ENCODE measurements at regions not wholly inside any gene's neighbourhood (a gene's known extent, or its start where the extent isn't known, plus 50 kb on each side); places are given as distances from the start of the nearest gene placed in this dataset.

DNA sequence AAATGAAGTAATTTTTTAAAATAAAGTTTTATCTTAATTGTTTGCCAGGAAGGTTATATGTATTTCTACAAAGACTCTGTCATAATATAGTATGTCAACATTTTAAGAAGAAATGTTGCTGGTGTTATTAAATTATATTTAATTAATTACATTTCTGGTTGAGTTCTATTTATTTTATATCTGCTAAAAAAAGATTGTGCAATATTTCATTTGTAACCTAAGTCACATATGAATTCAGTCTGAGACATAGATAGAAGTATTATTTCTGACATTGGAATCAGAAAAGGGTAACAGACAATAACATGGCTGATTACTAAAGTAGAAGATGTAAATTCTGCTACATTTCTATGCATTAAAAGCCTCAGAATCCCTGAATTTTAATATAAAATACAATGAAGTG, 1985.1 kb downstream of the C4orf33 start:
- no peak for DNase-seq

DNA sequence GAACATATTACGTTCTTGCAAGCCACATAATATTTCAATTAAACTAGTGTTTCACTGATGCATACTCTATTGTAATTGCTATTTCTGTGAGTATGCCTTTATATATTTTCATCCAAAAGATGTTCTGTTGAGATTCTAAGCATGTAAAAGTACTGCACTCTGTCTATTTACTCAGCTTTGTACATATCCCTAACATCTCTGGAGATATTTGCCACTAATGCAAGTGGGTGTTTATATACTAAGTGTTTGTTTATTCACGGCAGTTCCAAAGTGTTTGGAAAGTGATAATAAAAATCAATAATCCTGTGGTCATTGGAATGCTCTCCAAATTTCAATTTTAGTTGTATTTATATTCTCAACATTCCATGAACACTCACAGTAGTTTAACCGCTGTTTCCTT, 1989.0 kb downstream of the C4orf33 start:
- no peak for DNase-seq

DNA sequence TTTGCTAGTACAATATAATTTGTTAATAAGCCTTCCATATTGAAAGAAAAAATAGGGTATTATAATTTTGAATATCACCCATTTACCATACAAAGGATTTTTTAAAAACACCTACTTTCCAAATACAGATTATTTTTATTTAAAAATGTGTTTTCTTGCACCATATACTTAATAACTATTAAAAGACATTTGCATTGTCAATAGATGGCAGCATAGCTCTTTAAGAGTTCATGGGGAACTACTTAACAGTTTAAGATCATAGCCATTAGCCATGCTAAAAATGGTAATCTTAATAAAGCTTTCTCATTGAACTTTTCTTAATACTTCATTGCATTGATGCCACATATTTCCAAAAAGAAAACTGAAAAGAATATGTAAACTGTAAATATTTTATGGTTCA, 1995.9 kb downstream of the C4orf33 start:
- peak; percentile 52 for DNase-seq

DNA sequence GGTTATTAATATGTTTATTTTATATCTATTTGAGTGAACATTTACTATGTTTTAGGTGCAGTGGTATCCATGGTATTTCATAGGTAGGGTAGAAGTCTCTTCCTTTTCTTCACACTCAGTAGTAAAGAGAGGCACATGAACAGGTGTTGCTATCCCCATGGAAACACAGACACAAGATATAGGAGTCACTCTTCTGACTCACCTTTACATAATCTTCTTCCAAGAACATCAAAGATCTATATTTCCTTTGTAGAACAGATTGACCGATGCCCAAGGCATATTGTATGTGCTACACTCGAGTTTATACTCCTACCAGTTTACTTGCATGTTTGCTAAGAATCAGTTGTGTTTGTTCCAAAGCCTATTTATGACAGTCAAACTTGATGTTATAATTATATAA, 1997.4 kb downstream of the C4orf33 start:
- no peak for DNase-seq

DNA sequence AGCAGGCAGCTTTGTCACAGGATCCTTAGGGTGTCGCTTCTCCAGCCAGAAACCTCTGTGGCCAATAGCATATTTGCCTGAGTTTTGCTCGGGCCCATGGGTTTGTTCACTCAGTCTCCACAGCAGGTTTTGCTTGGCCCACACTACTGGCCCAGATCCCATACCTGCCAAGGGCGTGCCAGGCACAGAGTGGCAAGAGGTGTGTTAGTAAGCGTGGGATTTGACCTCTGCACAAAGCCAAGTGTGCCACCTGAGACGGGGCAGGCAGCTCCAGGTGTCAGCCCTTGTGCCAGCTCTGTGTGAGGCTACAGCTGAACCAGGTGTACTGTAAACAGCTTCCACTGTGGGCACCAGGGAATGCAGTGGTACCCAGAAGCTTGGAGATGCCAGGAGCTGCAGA, 2003.0 kb downstream of the C4orf33 start:
- DNase-seq = no peak

DNA sequence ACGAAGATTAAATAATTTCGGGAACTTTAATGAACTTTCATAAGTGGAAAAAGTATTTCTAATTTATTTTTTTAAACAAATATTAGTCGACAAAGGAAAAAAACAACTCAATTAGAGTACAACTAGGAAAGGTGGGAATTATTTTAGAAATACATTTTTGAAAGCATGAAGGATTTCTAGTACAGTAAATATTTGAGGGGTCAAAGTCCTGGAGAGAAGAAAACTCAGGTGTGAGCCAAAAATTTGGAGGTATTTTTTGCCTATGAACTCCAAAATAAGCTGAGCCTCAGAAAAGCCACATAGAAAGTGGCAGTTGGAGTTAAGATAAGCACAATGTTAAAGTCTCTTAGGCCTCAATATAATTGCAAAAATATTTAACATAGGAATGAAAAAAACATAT, 2017.3 kb downstream of the C4orf33 start:
- DNase-seq = no peak

DNA sequence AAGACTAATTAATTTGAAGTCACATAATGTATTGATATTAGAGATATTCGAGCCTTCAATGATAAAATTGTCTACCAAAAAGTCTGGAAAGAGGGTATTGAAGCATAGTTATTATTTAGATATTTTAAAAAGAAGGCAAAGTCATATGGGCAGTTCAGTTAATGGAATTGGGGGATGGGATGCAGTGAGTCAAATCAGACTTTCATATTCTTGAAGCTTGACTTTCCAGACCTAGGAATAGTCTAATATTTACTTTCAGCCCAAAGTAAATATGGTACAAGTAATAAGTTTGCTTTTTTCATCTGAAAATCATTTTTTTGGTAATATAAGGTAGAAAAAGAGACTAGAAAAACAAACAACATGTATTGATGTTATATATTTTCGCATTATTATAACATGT, 2017.8 kb downstream of the C4orf33 start:
- no peak for DNase-seq

DNA sequence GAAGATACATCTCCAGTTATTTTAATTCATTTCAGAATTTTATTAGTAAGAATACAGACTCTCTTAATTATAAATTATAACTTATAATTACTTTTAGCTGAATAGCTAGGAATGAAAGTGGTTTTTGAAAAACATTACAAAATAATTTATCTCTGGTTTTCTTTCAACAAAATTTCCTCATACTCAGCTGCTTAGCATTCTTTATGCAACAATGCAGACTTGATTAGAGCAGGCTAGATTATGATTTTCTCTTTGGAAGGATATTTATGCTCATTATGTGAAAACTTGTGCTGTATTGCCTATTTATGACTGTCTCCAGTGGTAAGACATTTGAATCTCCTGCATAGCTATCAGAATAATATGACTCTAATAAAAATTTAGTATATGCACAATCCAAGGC, 2023.7 kb downstream of the C4orf33 start:
- DNase-seq = no peak

DNA sequence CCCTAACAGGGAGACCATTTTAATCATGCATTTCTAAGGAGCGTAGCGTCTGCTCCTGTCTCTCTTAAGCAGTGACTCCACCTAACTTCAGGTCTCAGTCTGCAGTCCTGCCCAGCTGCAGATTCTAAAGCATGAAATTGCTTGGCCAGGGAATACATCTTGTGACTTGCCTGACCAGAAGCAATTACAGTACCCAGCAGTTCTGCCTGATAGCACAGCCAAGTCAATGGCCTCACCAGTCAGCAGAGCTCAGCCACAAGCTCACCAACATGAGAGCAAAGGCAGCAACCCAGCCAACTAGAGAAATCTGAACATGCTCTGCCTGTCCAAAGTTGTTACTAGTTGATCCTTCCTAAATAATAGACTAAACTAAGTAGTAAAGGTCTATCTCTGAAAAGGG, 2011.9 kb upstream of the PCDH10 start:
- DNase-seq = no peak

DNA sequence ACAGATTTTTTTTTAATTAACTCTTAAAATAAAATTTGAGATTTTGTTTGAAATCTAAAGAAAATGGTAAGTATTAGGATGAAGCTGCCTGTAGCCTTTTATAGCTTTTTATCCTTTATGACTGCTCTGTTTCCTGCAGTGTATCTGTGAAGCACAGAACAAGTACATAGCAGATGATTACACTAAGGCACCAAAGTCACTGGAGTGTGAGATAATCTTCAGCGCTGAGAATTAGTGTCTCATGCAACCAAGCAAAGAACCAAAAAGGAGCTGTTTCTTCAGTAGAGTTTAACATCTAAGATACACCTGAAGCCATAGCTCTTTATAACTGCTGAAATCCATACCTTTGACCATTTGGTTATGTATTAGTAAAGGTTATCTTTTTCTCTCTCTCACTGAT, 1989.8 kb upstream of the PCDH10 start:
- no peak for DNase-seq

DNA sequence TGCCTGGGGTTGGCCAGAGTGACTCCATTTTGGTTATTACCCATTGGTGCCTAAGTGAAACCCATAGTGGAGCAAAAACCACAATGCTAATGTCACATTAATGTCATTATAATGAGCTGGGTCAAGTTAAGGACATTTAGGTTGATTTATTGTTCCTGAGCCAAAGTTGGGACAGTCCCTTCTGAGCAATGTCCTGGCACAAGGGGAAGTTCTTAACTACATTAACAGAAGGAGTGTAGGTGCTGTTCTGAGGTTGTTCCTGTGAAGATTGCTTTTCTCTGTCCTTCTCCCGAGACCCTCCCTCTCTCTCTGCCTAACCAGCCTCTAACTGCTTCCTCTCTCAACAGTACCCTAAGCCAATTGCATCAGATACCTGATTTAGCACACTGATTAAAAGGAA, 1956.8 kb upstream of the PCDH10 start:
- DNase-seq = no peak

DNA sequence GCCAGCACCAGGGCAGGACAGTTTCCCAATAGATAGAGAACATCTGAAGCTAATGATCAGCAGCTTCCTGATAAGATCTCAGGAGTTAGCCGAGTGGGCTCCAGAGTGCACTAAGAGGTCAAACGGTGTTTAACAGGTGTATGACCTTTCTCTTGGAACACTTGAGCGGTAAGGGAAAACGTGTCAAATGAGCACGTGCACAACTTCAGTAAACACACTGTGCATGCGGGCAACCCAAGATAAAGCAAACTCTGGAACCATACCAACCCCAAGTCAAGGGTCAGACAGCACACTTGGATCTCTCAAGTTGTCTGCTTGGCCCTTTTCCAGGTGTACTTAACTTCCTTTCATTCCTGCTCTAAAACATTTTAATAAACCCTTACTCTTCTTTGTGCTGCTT, 1941.5 kb upstream of the PCDH10 start:
- DNase-seq = no peak

DNA sequence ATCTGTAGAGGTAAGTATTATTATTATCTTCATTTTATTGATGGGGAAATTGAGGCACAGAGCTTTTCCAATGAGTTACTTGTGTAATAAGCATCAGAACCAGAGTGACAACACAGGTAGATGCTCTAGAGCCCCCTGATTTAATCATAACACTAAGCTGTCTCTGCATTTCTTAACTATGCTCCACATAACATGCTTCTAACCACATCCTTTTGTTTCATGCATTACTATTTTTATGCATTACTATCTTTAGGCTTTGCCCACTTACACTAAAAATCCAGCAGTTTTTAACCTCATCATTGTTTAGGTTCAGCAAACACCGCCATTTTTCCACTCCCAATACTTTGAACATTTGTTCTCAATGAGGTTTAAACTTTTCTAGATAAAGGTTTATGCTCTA, 1900.8 kb upstream of the PCDH10 start:
- DNase-seq = no peak

DNA sequence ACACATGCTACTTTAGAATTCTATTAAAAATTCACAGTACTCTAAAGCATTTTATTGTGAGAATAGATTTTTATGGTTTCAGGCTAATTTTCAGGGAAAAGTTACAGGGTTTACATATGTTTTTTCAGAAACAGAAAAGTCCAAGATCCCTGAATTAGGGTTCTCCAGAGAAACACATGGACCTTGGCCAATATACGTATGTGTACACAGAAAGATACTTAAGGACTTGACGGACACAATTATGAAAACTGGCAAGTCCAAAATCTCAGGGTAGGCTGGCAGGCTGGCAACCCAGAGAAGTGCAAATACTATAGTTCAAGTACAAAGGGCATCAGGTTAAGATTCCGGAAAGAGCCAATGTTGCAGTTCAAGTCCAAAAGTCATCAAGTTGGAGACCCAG, 1897.8 kb upstream of the PCDH10 start:
- no peak for DNase-seq

DNA sequence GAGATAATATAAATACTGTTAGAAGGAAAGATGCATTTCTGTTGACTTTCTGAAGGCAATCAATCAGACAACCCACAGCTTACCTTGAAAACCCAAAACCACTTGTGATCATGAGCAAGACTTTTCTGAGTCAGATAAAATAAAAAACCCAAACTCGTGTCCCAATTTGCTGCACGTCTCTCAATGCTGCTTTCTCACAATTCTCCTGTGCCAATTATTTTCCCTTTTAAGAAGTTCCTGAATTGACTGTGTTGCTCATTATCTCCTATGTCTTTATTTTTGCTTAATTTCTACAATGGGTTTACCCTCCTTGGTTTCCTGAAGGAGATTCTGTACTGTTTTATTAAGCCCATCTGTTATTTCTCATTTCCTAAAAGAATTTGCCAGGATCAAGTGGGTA, 1891.9 kb upstream of the PCDH10 start:
- DNase-seq = no peak

DNA sequence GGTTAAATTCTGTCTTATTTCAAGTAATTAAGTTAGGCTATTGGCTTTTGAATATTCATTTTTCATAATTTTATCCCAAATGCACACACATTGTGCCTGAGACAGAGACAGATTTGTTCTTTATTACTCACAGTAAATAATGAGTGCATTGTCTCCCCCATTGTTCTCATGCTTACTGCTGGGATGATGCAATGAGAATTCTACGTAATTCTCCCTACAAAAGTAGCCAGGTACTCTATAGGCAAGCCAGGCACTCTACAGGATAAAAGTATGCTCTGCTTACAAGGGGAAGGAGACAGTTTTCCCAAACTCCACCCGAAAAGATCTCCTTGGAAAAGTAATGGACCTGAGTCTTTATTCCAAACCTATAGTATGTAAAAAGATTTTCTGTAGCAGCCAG, 1890.7 kb upstream of the PCDH10 start:
- no peak for DNase-seq

DNA sequence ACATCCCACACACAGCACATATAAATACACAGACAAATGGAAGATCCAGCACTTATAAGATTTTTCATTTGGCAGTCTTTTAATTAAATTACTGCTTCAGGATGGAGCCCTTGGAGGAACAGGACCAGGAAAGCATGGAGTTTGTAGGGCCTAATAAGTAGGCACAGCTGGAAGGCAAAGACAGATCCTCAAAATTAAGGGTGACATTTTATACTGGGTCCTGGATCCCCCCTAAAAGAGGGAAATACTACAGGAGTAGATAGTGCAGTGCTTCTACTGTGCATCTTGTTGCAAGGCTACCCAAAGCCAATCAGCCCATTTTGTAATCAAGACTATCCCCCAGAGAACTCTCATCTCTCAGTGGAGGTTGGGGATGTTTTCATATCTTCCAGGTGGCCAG, 1860.7 kb upstream of the PCDH10 start:
- no peak for DNase-seq

DNA sequence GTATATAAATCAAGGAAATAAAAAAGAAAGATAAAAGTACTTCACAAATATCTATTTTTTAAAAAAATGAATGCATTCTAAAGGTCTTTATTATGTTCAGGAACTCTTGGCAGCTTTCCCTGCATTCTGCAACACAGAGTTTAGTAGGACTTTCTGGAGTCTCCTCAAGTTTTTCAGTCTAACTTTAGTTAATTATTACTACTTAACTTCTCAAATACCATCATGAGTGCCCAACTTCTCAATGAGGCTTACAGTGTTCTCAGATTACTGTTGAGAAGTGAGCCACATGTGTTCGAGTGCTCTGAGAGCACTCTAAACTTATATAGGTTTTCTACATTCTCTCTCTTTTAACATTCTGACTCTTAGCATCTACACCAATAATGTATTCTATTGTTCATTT, 1852.9 kb upstream of the PCDH10 start:
- no peak for DNase-seq

DNA sequence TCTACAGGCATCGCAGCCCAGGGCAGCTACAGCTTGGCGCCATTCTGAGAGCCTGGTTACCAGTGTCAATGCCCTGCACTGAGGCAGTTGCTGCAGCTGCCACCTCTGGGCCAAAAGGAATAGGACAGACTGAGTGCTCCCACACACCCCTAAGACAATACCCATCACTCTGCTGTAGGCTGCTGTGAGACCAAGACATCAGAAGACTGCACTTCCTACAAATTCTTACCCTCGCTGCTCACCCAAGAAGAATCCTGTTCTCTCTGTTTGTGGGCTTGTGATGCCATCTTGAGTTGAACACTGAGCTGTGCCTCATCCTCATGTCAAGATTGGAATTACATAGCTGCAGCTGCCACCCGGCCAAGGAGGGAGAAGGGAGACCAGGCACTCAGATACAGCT, 1847.0 kb upstream of the PCDH10 start:
- no peak for DNase-seq

DNA sequence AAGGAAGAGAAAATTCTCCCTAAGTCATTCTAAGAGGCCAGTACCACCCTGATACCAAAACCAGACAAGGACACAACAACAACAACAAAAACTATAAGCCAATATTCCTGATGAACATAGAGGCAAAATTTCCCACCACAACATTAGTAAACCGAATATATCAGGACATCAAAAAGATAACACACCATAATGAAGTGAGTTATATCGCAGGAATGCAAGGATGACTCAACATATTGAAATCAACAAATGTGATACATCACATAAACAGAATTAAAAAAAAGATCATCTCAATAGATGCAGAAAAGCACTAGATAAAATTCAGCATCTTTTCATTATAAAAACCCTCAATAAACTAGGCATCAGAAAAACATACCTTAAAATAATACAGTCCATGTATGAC, 1844.4 kb upstream of the PCDH10 start:
- no peak for DNase-seq

DNA sequence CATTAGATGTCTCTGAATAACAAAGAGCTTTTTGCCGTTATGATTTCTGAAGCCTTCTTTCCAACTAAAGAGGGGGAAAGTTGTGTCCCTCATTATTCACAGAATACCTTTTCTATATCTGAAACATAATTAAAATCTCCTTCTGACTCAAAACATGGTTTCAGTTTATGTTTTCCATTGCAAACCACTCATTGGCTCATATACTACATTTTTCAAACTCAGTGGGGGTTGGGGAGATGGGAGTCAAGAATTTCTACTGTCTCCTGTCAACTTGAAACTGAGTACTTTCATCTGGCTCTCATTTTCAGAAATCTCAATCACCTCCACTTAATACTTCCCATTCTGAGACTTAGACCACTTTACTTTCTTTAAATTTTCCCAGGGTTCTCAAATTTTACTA, 1839.5 kb upstream of the PCDH10 start:
- no peak for DNase-seq

DNA sequence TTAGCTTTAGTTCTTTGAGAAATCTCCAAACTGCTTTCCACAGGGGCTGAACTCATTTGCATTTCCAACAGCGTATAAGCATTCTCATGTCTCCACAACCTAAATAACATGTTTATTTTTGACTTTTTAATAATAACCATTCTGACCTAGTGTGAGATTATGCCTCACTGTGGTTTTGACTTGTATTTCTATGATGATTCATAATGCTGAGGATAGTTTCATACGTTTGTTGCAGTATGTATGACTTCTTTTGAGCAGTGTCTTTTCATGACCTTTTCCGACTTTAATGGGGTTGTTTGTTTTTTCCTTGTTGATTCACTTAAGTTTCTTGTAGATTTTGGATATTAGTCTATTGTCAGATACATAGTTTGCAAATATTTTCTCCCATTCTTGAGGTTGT, 1833.0 kb upstream of the PCDH10 start:
- DNase-seq = no peak

DNA sequence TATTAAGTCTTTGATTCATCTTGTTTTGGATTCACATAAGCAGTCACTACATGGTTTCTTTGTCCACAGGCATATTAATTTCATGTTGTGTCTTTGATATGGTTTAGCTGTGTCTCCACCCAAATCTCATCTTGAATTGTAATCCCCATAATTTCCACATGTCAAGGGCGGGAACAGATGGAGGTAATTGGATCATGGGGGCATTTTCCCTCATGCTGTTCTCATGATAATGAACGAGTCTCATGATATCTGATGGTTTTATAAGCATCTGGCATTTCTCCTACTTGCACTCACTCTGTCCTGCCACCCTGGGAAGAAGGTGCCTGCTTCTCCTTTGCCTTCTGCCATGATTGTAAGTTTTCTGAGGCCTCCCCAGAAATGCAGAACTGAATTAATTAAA, 1811.2 kb upstream of the PCDH10 start:
- DNase-seq = no peak

DNA sequence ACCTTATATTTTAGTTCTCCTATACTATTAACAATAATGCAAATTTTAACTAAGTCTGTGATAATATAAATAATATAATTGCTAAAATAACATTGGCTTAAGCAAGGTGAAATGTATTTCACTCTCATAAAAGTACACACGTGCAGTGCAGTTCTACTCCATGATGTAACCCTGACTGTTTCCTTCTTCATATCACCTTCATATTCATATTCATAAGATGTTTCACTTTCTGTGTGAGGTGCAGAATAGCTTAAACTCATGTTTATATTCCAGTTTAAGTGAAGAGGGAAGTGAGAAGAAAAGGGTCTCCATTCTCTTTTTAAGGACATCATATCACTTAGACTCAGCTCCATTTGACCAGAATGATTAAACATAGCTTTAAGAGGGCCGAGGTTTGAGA, 1810.0 kb upstream of the PCDH10 start:
- no peak for DNase-seq

DNA sequence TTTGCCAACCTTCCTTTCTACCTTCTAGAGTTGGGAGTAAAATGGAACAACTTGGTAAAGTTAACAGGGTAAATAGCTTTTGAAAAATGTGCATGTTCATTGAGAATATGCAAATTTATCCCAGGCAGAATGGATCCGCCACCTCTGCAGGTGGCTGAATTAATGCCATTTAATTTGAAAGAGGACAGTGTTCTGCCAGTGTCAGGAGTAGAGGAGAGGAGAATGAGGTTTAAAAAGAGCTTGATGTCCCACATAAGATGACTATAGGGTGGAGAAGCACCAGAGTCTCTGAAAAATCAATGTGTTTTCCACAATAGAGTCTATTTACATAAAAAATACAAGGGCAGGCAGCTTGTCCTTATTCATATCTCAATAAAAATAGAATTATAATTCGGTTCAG, 1804.3 kb upstream of the PCDH10 start:
- no peak for DNase-seq

DNA sequence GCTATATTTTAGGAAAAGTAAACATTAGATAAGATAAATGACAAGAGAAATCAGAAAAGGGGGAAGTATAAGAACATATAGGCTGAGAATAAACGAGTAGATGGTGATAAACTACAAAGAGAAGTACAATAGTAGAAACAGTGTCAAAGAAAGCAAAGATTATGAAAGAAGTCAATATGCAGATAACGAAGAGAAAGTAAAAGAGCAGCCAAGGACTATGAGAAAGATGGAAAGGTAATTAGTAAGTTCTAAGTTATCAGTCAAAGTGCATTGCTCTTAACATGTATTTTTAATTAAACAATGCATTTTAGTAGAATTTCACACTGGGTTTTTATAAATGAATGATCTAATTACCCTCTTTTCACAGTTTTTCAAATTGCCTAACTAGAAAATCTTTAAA, 1801.3 kb upstream of the PCDH10 start:
- DNase-seq = no peak
